GM23338 (cell line): ENCODE measurements at regions not wholly inside any gene's neighbourhood (a gene's known extent, or its start where the extent isn't known, plus 50 kb on each side); places are given as distances from the start of the nearest gene placed in this dataset.

Source experiments
- ATAC-seq: fragments of 200-7000 bp; cut with Tn5 transposase; 3 replicates; pipeline ENCODE4 v1.9.1; 2020
- DNase-seq: peaks from one replicate; pipeline ENCODE4 v3.0.0-alpha.2; 2015; ENCODE audit warnings: low spot score
- H2AFZ ChIP-seq: fragments of 200-600 bp; sonication (generic); 2 replicates; pipeline ENCODE4 v1.8.0; 2016; ENCODE audit warnings: antibody characterized with exemption, mild to moderate bottlenecking, moderate library complexity
- H3F3A ChIP-seq: fragments of 200-600 bp; sonication (generic); replicated peaks from 2 replicates; pipeline ENCODE4 v1.8.0; 2017; ENCODE audit warnings: antibody characterized with exemption, mixed run types, low read depth
- H3K27ac ChIP-seq: fragments of 200-600 bp; sonication (generic); 2 replicates; pipeline ENCODE4 v1.6.1; 2016; ENCODE audit warnings: low read depth
- H3K27me3 ChIP-seq: fragments of 200-600 bp; sonication (generic); 2 replicates; pipeline ENCODE4 v1.8.0; 2016; ENCODE audit warnings: mild to moderate bottlenecking, mixed run types, moderate library complexity; ENCODE audit not compliant: insufficient read depth
- H3K36me3 ChIP-seq: fragments of 200-600 bp; sonication (generic); 2 replicates; pipeline ENCODE4 v1.8.0; 2016; ENCODE audit warnings: mild to moderate bottlenecking; ENCODE audit not compliant: insufficient read depth
- H3K4me1 ChIP-seq: fragments of 200-600 bp; sonication (generic); 2 replicates; pipeline ENCODE4 v1.8.0; 2016; ENCODE audit warnings: mild to moderate bottlenecking, moderate library complexity; ENCODE audit not compliant: insufficient read depth
- H3K4me2 ChIP-seq: fragments of 200-600 bp; sonication (generic); 2 replicates; pipeline ENCODE4 v1.7.1; 2017; ENCODE audit warnings: mixed run types
- H3K4me3 ChIP-seq: fragments of 200-600 bp; sonication (generic); 2 replicates; pipeline ENCODE4 v1.6.1; 2016; ENCODE audit warnings: mixed run types
- H3K79me2 ChIP-seq: fragments of 200-600 bp; sonication (generic); replicated peaks from 2 replicates; pipeline ENCODE4 v1.8.0; 2017; ENCODE audit warnings: mild to moderate bottlenecking; ENCODE audit not compliant: insufficient read depth
- H3K9me2 ChIP-seq: fragments of 200-600 bp; sonication (generic); 2 replicates; pipeline ENCODE4 v1.8.0; 2017; ENCODE audit not compliant: insufficient read depth
- H4K20me1 ChIP-seq: fragments of 200-600 bp; sonication (generic); replicated peaks from 2 replicates; pipeline ENCODE4 v1.8.0; 2017; ENCODE audit warnings: mild to moderate bottlenecking; ENCODE audit not compliant: insufficient read depth
- H3K27ac Mint-ChIP-seq: 2 replicates; pipeline ENCODE4 v1.8.0; 2020; ENCODE audit warnings: inconsistent platforms, mild to moderate bottlenecking, moderate library complexity, mixed read lengths
- H3K27me3 Mint-ChIP-seq: 3 replicates; pipeline ENCODE4 v1.8.0; 2022; ENCODE audit warnings: low read depth, mild to moderate bottlenecking, moderate library complexity, mixed read lengths, inconsistent platforms; ENCODE audit not compliant: insufficient read depth, poor library complexity
- H3K36me3 Mint-ChIP-seq: 3 replicates; pipeline ENCODE4 v1.8.0; 2021; ENCODE audit warnings: low read depth, mild to moderate bottlenecking, inconsistent platforms, moderate library complexity, mixed read lengths
- H3K4me1 Mint-ChIP-seq: 3 replicates; pipeline ENCODE4 v1.8.0; 2020; ENCODE audit warnings: mild to moderate bottlenecking, inconsistent platforms, mixed read lengths
- H3K4me3 Mint-ChIP-seq: 3 replicates; pipeline ENCODE4 v1.8.0; 2021; ENCODE audit warnings: moderate library complexity, mild to moderate bottlenecking, inconsistent platforms, mixed read lengths
- H3K9me3 Mint-ChIP-seq: 3 replicates; pipeline ENCODE4 v1.8.0; 2020; ENCODE audit warnings: moderate library complexity, mild to moderate bottlenecking, inconsistent platforms, mixed read lengths
- CTCF ChIP-seq, 2 experiments: fragments of 200-600 bp in 1 of 2; sonication (generic) in 1 of 2; conservative IDR thresholded peaks; 2 replicates each; pipeline versions ENCODE4 v1.5.1 to v1.6.1; 2016 to 2017; ENCODE audit warnings: antibody characterized with exemption in 2 of 2, low read depth in 2 of 2, mild to moderate bottlenecking in 2 of 2, moderate library complexity in 1 of 2
- EZH2 ChIP-seq: fragments of 200-600 bp; sonication (generic); IDR thresholded peaks from one replicate; pipeline ENCODE4 v1.8.0; 2017; ENCODE audit warnings: antibody characterized with exemption, mild to moderate bottlenecking, low read depth; ENCODE audit not compliant: unreplicated experiment
- JUNB ChIP-seq: IDR thresholded peaks from one replicate; pipeline ENCODE4 v1.6.1; 2016; ENCODE audit warnings: antibody characterized with exemption; ENCODE audit not compliant: unreplicated experiment
- POLR2AphosphoS5 ChIP-seq: IDR thresholded peaks from 2 replicates; pipeline ENCODE4 v1.6.1; 2016; ENCODE audit warnings: antibody characterized with exemption, low read depth
- ZNF462 ChIP-seq: fragments of 250-450 bp; sonication (Bioruptor Pico); IDR thresholded peaks from 2 replicates; pipeline ENCODE4 v1.5.0; 2020; ENCODE audit warnings: mild to moderate bottlenecking, moderate library complexity

- TF ChIP-seq ZNF462 (CRISPR knock-in tag) (no peak), POLR2AphosphoS5 (no peak), EZH2 (no peak), JUNB (no peak), CTCF (conservative IDR thresholded peaks at IDR 0.05; ENCODE audit: low read depth in 2 of 2) (no peak)
- Histone ChIP-seq H3K4me2 (no peak overlapping the region), H3F3A (no peaks in the 10 kb centered on the region), H4K20me1 (no peaks in the 10 kb centered on the region), H3K9me2 (no peaks in the 10 kb centered on the region), H3K27ac (no peak overlapping the region), H2AFZ (no peak overlapping the region), H3K79me2 (no peaks in the 10 kb centered on the region), H3K4me3 (no peak overlapping the region), H3K4me1 (no peaks in the 10 kb centered on the region), H3K36me3 (no peaks in the 10 kb centered on the region), H3K27me3 (no peaks in the 10 kb centered on the region)
- H3K4me3 Mint-ChIP-seq: no peak overlapping the region
- no peak for DNase-seq
- H3K36me3 Mint-ChIP-seq: no peaks in the 10 kb centered on the region
- H3K27ac Mint-ChIP-seq: no peak overlapping the region
- ATAC-seq: no peak
- no peaks in the 10 kb centered on the region for H3K9me3 Mint-ChIP-seq
- H3K27me3 Mint-ChIP-seq: no peaks in the 10 kb centered on the region
- H3K4me1 Mint-ChIP-seq: no peaks in the 10 kb centered on the region
These were observed 667.4 kb upstream of the GCFC2 start for GRCh38 chr2:76378140-76378539.
